ENCODE measurements at regions not wholly inside any gene's neighbourhood (a gene's known extent, or its start where the extent isn't known, plus 50 kb on each side); places are given as distances from the start of the nearest gene placed in this dataset.

GRCh38 chr11:71127806-71128205 lies 124.6 kb downstream of the SHANK2 start:
- TF ChIP-seq SP1 (IDR thresholded peaks at IDR 0.05) (no peak), FOXM1 (IDR thresholded peaks at IDR 0.05; ENCODE audit: borderline replicate concordance) (no peak), TARDBP (IDR thresholded peaks at IDR 0.05) (no peak), HDGF (IDR thresholded peaks at IDR 0.05; ENCODE audit: borderline replicate concordance) (no peak), ZNF384 (IDR thresholded peaks at IDR 0.05) (no peak), BHLHE40 (IDR thresholded peaks at IDR 0.05; ENCODE audit: borderline replicate concordance) (no peak), FOXA1 (IDR thresholded peaks at IDR 0.05) (no peak), SUZ12 (IDR thresholded peaks at IDR 0.05) (no peak), ELF4 (IDR thresholded peaks at IDR 0.05) (no peak), PKNOX1 (IDR thresholded peaks at IDR 0.05) (no peak), L3MBTL2 (conservative IDR thresholded peaks at IDR 0.05) (no peak), FOXK2 (IDR thresholded peaks at IDR 0.05) (no peak), NFRKB (IDR thresholded peaks at IDR 0.05) (no peak)
